ENCODE measurements at regions not wholly inside any gene's neighbourhood (a gene's known extent, or its start where the extent isn't known, plus 50 kb on each side); places are given as distances from the start of the nearest gene placed in this dataset.

DNA sequence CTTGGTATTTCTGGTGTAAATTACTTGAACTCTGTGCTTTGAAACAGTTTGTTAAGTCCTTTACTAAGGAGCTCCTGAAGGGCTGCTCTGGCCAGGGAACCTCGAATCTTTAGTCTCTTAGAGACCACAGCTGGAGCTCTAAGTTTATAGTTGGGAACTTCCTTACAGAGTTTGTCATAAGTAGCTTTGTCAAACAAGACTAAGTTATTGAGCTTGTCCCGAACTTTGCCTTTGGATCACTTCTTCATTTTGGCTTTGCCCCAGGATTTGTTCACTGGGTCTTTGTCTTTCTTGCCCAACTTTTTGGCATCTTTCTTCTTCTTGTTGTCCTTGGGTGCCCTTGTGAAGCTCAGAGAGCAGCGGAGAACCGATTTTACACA, 64.8 kb downstream of the FAM50B start:
- TF ChIP-seq, protein P1, sequence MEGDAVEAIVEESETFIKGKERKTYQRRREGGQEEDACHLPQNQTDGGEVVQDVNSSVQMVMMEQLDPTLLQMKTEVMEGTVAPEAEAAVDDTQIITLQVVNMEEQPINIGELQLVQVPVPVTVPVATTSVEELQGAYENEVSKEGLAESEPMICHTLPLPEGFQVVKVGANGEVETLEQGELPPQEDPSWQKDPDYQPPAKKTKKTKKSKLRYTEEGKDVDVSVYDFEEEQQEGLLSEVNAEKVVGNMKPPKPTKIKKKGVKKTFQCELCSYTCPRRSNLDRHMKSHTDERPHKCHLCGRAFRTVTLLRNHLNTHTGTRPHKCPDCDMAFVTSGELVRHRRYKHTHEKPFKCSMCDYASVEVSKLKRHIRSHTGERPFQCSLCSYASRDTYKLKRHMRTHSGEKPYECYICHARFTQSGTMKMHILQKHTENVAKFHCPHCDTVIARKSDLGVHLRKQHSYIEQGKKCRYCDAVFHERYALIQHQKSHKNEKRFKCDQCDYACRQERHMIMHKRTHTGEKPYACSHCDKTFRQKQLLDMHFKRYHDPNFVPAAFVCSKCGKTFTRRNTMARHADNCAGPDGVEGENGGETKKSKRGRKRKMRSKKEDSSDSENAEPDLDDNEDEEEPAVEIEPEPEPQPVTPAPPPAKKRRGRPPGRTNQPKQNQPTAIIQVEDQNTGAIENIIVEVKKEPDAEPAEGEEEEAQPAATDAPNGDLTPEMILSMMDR (IDR thresholded peaks at IDR 0.05) = no peak
- no peak for TF ChIP-seq POLR2A (IDR thresholded peaks at IDR 0.05)

Data from transverse colon (tissue), 3 donors.